Hematopoietic multipotent progenitor cell treated with erythropoietin and hydrocortisone succinate and interleukin-3 and kit ligand, for 6 days (in vitro differentiated cells): ENCODE measurements at regions not wholly inside any gene's neighbourhood (a gene's known extent, or its start where the extent isn't known, plus 50 kb on each side); places are given as distances from the start of the nearest gene placed in this dataset.

Source experiments
- DNase-seq: peaks from one replicate; pipeline ENCODE4 v3.0.0-alpha.2; 2015

DNA sequence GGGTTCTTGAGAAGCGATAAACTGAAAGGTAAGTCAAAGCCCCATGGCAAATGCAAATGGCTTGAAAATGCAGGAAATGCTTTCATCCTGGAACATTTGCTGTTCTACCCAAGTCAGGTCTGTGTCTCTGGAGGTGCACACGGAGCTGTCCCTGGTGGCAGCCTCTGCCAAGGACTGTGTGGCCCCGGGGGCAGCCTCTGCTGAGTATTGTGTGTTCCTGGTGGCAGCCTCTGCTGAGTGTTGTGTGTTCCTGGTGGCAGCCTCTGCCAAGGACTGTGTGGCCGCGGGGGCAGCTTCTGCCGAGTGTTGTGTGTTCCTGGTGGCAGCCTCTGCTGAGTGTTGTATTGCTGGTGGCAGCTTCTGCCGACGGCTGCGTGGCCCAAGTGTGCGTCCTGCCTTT, 135.6 kb upstream of the ALKAL2 start:
- no peak for DNase-seq

DNA sequence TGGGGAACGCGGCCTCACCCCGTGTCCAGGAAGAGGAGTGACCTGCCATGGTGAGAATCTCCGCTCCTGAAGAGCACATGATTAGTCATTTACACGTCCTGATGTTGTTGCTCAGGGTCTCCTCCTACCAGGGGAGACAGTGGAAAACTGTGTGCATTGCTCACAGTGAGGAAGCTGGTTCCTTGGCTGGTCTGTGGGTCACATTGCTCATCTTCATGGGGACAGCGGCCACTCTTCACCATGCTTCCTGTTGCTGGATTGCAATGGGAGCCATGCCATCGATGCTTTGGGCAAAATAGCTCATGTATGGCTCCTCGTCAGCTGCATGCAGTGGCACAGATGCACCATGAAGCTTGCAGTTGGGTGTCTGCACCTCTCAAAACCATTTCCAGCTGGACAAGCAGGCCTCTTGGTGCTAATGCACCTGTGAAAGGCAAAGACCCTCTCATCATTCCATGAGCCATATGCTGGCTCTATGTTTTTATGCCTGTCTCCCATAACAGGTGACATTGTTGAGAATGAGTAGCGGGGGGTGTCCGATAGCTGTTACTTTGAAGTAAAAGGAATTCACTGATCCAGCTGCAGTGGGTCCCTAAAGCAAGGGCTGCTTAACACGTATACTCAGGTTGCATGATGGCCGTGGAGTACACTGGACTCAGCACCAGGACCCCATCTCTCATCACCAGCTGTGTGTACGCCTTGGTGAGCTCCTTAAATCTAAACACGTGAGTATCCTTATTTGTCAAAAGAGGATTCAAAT, 135.0 kb upstream of the ALKAL2 start:
- no peak for DNase-seq

DNA sequence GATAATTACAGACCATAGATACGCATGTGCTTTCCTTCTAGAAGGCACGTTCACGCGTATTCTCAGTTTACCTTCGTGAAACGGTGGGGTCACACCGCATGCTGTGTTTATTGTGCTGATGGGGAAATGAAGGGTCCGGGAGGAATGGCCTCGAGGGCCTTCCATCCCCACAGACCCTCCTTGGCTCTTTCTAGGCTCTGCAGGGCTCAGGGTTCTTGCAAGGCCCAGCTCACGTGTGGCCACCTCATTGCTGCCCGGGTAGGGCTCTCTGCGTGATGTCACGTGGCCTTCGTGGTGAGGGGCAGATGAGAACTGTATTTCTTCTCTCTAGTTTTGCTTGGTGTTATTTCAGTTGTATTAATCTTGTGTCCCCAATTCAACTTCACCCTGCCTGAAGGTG, 133.5 kb upstream of the ALKAL2 start:
- no peak for DNase-seq

DNA sequence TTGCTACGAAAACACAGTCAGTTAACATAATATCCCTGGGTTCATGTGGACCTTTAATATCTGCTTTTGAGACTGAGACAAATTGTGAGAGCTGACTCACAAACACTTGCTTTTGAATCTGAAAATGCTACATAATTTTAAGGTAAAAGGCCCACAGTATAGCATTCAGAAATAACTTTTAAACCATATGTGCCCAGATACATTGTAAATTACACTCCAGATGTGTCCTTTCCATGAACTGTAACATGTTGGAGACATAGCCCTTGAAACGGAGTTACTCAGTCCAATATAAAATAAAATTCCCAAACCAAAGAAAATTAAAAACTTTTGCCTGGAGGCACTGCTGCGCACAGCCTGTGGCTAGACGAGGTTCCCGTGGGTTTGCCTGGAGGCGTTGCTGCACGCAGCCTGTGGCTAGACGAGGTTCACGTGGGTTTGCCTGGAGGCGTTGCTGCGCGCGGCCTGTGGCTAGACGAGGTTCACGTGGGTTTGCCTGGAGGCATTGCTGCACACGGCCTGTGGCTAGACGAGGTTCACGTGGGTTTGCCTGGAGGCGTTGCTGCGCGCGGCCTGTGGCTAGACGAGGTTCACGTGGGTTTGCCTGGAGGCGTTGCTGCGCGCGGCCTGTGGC, 131.9 kb upstream of the ALKAL2 start:
- DNase-seq: no peak

DNA sequence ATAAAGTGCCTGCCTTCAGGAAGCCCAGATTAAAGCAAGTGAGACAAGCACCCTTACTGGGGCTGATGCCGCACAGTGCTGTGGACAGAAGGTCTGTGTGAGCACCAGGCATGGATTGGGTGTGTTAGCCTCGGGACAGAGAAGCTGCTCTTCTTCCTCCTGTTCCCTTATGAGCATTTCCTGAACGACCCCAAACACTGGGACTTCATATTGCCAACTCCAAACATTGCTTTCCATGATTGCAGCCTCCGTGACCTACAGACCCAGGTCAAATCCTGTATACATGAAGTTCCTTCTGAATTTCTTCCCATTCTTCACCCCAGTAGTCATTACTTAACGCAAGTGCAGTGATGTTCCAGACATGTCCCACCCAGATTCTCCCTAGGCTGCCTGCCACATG, 129.8 kb upstream of the ALKAL2 start:
- DNase-seq: no peak

DNA sequence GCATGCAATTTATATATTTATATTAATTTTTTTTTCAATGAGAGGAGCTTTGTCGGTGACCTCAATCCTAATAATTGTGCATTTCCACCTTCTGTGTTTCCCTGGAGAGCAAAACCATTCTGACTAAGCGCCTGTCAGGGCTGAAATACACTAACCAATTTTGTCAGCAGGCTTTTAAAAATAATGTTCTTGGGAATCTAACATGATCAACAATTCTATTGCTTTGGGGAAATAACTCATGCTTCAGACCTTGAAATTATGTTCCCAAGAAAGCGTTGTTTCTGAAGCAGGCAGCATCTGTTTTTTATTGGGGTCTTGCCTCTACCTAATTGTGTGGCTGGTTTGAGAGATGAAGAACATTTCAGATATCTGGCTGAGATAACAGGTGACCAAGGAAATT, 129.1 kb upstream of the ALKAL2 start:
- no peak for DNase-seq

DNA sequence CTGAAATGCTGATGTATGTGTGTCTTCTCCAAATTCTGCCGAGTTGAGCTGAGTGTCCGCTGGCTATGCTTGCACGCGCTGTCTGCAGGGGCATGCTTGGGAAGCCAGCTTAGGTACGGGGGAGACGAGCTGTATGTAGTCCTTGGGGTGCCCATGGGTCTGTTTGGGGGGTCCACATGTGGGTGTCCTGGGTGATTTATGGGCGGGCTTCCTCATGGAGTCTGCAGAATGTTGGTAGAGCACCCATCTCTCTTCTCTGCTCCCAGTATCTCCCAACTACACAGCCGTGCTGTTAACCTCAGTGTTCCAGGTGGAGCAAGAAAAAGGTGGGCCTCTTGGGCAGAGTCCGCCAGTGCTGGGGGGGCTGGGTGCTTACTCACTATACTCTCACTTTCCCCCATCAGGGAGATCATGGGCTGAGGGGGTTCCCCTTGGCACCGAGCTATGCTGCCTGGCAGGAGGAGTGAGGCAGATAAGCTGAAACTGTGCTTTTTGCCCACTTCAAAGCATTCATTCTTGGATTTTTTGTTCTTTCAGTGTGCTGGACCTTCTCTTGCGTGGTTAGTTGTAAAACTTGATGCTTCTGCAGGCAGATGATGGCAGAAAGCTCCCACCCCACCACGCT, 128.2 kb upstream of the ALKAL2 start:
- DNase-seq: no peak

DNA sequence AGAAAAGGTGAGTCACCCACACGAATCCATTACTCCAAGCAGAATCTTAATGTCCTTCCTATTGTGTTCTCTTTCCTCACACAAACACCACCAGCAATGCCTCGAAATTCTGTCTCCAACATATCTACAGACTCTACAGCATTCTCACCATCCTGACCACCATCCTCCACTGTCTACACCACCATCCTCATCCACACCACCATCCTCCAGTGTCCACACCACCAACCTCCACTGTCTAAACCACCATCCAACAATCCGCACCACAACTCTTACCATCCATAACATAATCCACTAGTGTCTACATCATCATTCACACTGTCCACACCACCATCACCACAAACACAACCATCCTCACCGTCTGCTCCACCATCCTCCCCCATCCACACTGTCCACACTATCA, 121.6 kb upstream of the ALKAL2 start:
- DNase-seq: no peak

DNA sequence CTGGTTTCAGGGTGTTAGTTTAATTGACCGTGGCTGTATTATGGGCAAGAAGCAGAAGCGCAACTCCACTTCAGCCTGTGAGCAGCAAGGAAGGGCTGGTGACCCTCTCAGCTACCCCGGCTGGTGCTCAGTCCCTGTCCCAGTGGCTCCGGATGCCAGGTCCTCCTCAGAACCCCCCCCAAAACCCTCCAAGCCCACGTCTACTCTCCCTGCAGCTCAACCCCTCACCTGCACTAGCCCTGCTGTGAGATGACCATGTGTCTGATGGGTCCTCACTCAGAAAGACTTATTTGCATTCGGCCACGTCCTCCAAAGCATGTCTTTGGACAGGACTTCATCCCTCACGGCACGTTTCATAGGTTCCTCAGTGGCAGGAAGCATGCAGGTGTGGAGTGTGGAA, 119.7 kb upstream of the ALKAL2 start:
- DNase-seq: no peak

DNA sequence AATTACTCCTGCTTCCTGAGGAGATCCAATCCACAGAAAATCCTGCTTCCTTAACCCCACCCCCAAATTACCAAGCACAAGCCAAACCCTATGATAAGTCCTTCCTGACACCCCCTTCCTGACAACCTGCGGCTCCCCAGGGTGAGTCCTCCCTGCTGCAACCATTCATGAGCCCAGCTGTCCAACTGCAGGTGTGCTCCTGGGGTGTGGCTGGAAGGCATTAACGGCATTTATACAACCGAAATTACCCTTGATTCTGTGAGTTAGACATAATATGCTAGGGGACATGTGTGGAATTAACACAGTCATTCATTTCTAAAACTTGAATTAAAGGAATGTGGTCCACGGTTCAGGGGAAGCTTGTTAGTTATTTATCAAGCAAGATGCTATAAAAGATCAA, 119.0 kb upstream of the ALKAL2 start:
- DNase-seq: no peak

DNA sequence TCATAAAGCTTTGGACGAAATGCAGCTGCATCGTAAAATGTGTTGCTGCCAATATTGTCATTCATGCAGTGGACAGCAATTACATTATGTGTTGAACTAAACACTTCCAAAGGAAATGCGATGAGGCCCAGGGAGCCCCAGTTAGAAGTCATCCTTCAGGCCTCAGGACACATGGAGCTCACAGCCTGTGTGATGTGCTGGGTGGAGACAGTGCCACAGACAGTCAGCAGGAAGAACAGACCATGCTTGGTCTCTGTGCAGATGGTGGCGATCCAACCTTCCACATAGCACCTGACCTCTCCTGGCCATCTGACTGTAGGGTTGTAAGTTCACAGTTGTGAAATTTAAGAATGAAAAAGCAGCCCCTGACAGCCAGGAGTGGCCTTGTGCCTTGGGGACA, 118.3 kb upstream of the ALKAL2 start:
- DNase-seq: no peak

DNA sequence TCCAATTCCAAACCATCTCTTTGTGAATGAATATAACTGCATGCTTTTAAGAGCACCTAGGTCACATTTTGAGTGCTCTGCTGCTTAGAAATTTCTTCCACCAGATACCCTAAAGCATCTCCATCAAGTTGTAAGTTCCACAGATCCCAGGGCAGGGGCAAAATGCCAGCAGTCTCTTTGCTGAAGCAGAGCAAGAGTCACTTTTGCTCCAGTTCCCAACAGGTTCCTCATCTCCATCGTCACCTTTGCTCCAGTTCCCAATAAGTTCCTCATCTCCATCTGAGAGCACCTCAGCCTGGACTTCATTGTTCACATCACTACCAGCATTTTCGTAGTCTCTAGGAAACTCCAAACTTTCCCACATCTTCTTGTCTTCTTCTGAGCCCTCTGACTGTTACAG, 116.7 kb upstream of the ALKAL2 start:
- no peak for DNase-seq

DNA sequence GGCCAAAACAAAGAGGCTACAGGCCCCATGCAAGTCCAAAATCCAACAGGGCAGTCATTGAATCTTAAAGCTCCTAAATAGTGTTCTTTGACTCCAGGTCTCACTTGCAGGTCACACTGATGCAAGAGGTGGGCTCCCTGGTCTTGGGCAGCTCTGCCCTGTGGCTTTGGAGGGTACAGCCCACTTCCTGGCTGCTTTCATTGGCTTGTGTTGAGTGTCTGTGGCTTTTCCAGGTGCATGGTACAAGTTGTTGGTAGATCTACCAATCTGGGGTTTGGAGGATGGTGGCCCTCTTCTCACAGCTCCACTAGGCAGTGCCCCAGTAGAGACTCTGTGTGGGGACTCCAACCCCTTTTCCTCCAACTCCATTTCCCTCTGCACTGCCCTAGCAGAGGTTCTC, 115.8 kb upstream of the ALKAL2 start:
- DNase-seq: no peak

DNA sequence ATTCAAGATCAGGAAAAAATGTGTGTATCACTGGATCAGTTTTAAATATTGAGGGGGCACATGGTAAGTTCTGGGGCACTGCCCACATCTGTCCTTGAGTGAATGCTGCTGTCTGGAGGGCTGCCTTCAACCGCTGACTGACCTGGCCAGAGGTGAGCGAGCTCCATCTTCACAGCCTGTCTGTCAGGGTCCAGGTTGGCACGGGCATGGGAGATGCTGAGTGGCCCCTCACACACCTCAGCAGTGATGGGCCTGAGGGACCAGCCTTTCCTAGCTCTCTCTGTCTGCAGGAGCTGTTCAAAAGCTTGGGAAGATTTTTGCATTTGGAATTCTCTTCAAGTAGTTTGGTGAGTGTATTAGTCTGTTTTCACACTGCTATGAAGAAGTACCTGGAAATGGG, 114.8 kb upstream of the ALKAL2 start:
- DNase-seq: no peak

DNA sequence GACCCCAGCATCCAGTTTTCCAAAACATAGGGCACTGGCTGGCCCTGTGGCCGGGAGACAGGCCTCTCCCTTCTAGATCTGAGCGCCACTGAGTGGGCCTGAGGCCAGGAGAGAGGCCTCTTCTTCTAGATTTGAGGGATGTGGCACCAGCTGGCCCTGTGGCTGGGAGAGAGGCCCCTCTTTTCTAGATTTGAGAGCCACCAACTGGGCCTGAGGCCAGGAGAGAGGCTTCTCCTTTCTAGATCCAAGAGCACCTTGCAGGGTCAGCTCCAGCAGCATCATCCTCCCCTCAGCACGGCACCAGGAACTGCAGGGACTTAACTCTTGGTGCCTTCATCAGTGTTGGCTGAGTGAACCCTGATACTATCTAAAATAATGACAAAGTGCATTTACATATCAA, 114.3 kb upstream of the ALKAL2 start:
- DNase-seq: no peak

DNA sequence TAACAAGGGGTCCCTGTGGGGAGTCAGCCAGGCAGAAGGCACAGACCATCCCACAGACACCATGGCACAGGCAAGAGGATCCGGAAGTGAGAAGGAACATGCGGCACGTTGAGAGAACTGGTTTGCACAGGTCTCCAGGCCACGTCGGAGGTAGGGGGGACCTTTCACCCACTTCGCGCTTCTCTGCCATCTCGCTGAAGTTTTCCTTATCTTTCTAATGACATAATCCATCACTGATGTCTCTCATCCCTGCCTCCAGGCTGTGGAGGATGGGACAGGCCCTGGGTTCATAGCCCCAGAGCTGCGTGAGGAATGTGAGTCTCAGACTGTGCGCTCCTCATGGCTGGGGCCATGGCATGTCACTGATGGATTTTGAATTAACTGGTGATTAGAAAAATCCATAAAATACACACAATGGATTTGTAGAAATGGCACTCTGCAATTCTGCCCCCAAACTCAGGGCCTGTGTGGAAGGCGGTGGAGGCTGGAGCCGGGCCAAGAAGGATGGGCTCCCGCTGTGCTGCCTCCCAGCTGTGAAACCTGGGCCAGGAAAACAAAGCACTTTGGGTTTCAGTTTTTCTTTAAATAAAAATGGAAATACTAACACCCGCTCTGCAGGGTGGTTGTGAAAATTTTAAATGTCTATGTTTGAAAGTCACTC, 113.3 kb upstream of the ALKAL2 start:
- no peak for DNase-seq

DNA sequence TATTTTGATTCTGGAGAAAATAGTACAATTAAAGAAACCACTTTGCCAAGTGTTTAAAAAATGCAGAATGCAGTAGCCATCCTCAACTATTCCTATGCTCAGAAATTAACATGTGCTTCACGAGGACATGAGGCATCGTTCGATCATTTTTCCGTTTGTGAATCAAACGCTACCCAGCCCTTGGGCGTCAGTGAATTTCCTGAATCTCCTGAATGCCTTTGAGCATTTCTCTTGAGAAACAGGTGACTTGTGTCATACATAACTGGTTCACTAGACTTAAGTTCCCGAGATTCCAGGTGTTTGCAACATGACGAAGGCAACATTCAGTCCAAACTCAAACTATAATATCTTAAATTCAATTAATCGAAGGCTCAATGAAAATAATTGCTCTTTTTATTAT, 110.0 kb upstream of the ALKAL2 start:
- DNase-seq: no peak

DNA sequence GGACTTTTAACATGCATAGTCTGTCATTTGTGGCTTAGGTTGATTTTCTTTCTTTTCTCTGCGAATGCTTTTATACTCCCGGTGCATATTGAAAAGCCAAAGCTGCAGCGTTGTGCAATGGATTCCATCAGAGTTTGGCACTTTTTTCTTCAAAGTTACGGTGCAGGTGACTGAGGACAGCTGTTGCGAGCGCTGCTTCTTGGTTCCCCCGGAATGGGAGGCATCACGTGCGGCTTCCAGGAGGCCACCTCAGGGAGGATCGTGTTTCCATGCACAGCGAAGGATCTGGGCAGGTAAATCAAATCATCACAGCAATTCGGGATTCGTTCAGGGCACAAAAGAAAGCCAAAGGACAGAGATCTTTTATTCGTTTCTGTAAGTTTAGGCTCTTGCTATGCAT, 109.6 kb upstream of the ALKAL2 start:
- no peak for DNase-seq

DNA sequence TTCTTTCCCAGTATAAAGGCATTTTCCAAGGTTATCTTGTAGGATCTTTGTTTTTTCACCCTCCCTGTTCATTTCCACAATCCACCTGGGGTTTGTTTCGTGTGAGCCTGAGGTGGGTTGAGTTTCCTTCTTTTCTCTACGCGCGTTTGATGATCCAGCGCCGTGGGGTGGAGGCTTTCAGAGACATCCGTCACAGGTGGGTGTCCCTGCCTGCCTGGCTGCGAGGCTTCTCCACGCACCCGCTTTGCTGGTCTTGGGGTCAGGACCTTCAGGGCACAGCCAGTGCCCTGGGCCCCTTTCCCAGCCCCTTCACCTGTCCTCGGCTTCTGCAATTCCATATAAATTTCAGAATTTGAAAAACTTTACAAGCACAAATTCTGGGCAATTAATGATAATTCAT, 109.0 kb upstream of the ALKAL2 start:
- no peak for DNase-seq

DNA sequence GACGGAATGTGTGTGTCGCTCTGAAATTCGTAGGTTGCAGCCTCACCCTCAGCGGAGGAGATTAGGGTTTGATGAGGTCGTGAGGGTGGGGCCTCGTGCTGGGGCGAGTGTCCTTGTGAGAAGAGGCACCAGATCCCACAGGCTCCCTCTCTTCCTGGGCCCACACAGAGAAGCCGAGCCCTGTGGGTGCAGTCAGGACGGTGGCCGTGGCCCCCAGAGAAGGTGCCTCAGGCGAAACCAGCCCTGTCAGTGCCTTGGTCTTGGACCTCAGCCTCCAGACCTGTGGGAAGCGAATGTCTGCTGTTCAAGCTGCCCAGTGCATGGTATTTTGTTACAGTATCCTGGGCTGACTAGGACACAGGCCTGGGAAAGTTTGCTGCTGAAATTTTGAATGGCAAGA, 108.0 kb upstream of the ALKAL2 start:
- no peak for DNase-seq

DNA sequence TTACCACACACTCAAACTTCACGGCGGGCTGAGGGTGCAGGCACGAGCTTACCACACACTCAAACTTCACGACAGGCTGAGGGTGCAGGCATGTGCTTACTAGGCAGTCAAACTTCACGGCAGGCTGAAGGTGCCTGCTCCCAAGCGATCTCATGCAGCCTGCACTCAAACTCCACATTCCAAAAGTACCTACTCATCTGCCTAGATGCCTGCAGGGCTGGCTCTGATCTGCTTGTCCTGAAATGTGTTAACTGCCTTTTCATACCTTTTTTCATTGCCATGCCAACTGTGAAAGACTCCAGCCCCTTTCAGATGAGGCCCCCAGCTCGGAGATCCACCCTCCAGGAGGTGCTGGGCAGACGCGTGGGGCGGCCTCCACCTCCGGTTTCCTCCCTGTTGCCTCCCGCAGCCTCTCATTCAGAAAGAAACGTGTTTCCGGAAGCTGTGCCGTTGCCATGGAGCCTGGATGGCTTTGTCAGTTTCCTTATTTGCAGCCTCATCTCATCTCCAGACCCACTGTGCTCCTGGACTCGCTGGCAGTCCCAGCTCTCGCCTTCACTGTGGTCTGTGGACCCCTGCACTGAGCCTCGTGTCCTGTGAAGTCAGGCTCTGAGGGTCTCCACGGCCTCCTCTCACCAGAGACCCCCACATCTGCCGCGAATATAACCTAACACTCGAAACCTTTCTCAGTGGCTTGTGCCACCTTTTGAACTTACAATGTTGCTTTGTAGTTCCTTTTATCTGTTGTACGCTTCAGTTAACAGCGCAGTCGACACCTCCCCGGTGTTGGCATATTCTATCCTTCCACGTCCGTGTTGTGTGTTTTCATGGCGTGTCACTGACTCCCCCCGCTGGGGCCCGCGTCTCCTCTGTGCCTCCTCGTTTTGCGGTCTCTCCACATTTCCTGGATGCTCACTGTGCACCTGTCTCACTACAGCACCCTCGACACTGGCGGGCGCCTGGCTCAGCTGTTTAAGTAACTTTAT, 106.1 kb upstream of the ALKAL2 start:
- DNase-seq: peak; percentile 11

DNA sequence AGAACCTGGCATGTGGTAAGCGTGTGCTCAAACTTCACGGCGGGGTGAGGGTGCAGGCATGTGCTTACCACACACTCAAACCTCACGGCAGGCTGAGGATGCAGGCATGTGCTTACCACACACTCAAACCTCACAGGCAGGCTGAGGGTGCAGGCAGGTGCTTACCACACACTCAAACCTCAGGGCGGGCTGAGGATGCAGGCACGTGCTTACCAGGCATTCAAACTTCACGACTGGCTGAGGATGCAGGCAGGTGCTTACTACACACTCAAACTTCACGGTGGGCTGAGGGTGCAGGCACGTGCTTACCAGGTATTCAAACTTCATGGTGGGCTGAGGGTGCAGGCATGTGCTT, 105.0 kb upstream of the ALKAL2 start:
- no peak for DNase-seq
